SK-N-SH (cell line): ENCODE measurements at regions not wholly inside any gene's neighbourhood (a gene's known extent, or its start where the extent isn't known, plus 50 kb on each side); places are given as distances from the start of the nearest gene placed in this dataset.

Source experiments
- CTCF ChIP-seq: fragments of 200-600 bp; sonication (generic); IDR thresholded peaks from 2 replicates; pipeline ENCODE4 v1.6.1; 2017; ENCODE audit warnings: antibody characterized with exemption, mild to moderate bottlenecking, moderate library complexity
- MEF2A ChIP-seq: IDR thresholded peaks from 2 replicates; pipeline ENCODE4 v1.4.0; 2012; ENCODE audit warnings: low read depth, borderline replicate concordance
- MXI1 ChIP-seq: IDR thresholded peaks from 2 replicates; pipeline ENCODE4 v1.6.1; 2012; ENCODE audit warnings: mild to moderate bottlenecking, low read depth, low read length, improper control_type of control experiment
- REST ChIP-seq: IDR thresholded peaks from 2 replicates; pipeline ENCODE4 v1.6.1; 2012; ENCODE audit warnings: mild to moderate bottlenecking, low read depth, low read length, moderate library complexity
- TEAD4 ChIP-seq: IDR thresholded peaks from 2 replicates; pipeline ENCODE4 v1.4.0; 2012; ENCODE audit warnings: mild to moderate bottlenecking, borderline replicate concordance; ENCODE audit not compliant: insufficient read depth

DNA sequence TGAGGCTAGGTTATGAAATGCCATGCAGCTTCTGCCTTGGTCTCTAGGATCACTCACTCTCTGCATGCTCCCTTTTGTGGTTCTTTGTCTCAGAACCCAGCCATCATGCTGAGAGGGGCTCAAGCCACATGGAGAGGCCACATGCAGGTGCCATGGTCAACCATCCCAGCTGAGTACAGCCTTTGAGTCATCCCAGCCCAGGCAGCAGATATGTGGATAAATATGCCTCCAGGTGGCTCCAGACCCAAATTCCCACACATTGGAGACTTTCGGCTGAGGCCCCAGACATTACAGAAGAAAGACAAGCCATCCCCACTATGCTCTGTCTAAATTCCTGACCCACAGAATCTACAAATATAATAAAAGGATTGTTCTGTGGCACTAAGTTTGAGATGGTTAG is 102.0 kb downstream of the LHX9 start:
- no peak for TF ChIP-seq MEF2A
- TF ChIP-seq REST: no peak
- no peak for TF ChIP-seq CTCF
- TF ChIP-seq MXI1: no peak
- TF ChIP-seq TEAD4: no peak
